Muscle of back (tissue), 3 donors: ENCODE measurements at regions not wholly inside any gene's neighbourhood (a gene's known extent, or its start where the extent isn't known, plus 50 kb on each side); places are given as distances from the start of the nearest gene placed in this dataset.
A peak's percentile ranks its signal among the peaks of the same experiment; 100 is the strongest.
"Not testable (repeated sequence)": the region's sequence is repeated elsewhere in the genome, so short reads cannot be mapped to it uniquely, and the experiment has no call there.

Experiments used
- DNase-seq, 3 donors: peaks; one replicate each; pipeline versions ENCODE4 v3.0.0 to v3.0.0-alpha.2; 2013

GRCh38 chr1:221567859-221568507, 173.9 kb downstream of the DUSP10 start:
- no peak for DNase-seq

GRCh38 chr1:221573756-221574155, 168.1 kb downstream of the DUSP10 start:
- peak; percentile 30 to 59 (median 47) for DNase-seq

GRCh38 chr1:221574529-221574928, 167.4 kb downstream of the DUSP10 start:
- no peak for DNase-seq

GRCh38 chr1:221575605-221576004, 166.3 kb downstream of the DUSP10 start:
- DNase-seq: peak in 2 of 3 donors; percentile 17 to 18

- DNase-seq: peak in 1 of 3 donors; percentile 25
Measured at GRCh38 chr1:221576268-221576667, 165.6 kb downstream of the DUSP10 start.

- DNase-seq: no peak
Measured at GRCh38 chr1:221583465-221583864, 158.4 kb downstream of the DUSP10 start.

- not testable (repeated sequence) for DNase-seq
Measured at GRCh38 chr1:221587013-221587412, 154.9 kb downstream of the DUSP10 start.

- DNase-seq: not testable (repeated sequence)
Measured at GRCh38 chr1:221591250-221591649, 150.6 kb downstream of the DUSP10 start.

GRCh38 chr1:221594576-221594975, 147.3 kb downstream of the DUSP10 start:
- DNase-seq: peak; percentile 39 to 79 (median 65)

GRCh38 chr1:221598122-221598521, 143.8 kb downstream of the DUSP10 start:
- no peak for DNase-seq

- no peak for DNase-seq
Measured at GRCh38 chr1:221601166-221601565, 140.7 kb downstream of the DUSP10 start.

GRCh38 chr1:221602830-221603229, 139.1 kb downstream of the DUSP10 start:
- no peak for DNase-seq

- not testable (repeated sequence) for DNase-seq
Measured at GRCh38 chr1:221604390-221604789, 137.5 kb downstream of the DUSP10 start.

- no peak for DNase-seq
Measured at GRCh38 chr1:221604948-221605347, 136.9 kb downstream of the DUSP10 start.

GRCh38 chr1:221605569-221605968, 136.3 kb downstream of the DUSP10 start:
- no peak for DNase-seq

- DNase-seq: peak in 2 of 3 donors; percentile 6 to 18
Measured at GRCh38 chr1:221606256-221606655, 135.6 kb downstream of the DUSP10 start.

- no peak for DNase-seq
Measured at GRCh38 chr1:221608835-221609320, 133.0 kb downstream of the DUSP10 start.

GRCh38 chr1:221611656-221612046, 130.2 kb downstream of the DUSP10 start:
- peak in 1 of 3 donors; percentile 10 for DNase-seq

GRCh38 chr1:221612047-221612777, 129.7 kb downstream of the DUSP10 start:
- peak; percentile 59 to 77 (median 72) for DNase-seq

GRCh38 chr1:221620437-221621384, 121.2 kb downstream of the DUSP10 start:
- DNase-seq: peak in 1 of 3 donors; percentile 41

GRCh38 chr1:221621683-221622082, 120.2 kb downstream of the DUSP10 start:
- no peak for DNase-seq

- no peak for DNase-seq
Measured at GRCh38 chr1:221622389-221622788, 119.5 kb downstream of the DUSP10 start.
